Heart left ventricle (tissue), 13 donors: ENCODE measurements at regions not wholly inside any gene's neighbourhood (a gene's known extent, or its start where the extent isn't known, plus 50 kb on each side); places are given as distances from the start of the nearest gene placed in this dataset.

Experiments
- CTCF ChIP-seq, 12 donors: fragments of 200-600 bp; sonication (generic) in 4 of 12; IDR thresholded peaks; one replicate each; pipeline versions ENCODE4 v1.5.0 to v1.8.0; 2018 to 2022; ENCODE audit warnings: antibody characterized with exemption in 12 of 12, mild to moderate bottlenecking in 5 of 12
- POLR2A ChIP-seq, 2 donors: fragments of 450-650 bp; IDR thresholded peaks; one replicate each; pipeline ENCODE4 v1.6.1; 2017; ENCODE audit warnings: antibody characterized with exemption in 2 of 2, mild to moderate bottlenecking in 2 of 2, moderate library complexity in 2 of 2
- donor health status: ischemic (EF 13 %, LVEDD 7.1; RV severe dilation, severe dysfunction).
- donor health status: DM: no; HTN: yes; CAD: no.
- donor health status: DM: no; HTN: no; CAD: no.
- donor health status: ischemic (EF 25% LVEDD 6.9; RV normal size, moderate dysfunction).
- donor health status: ischemic (EF 25% LVEDD 5.7; RV mildly dilated, moderate dysfunction).
- donor health status: ischemic (EF 35%, LVEDD 5.7; RV mildly dilated, moderate dysfunction).
- donor health status: nonischemic (EF 11% LVEDD 7.7; RV severe dilation, severe dysfunction).
- donor health status: DM: yes; HTN: yes; CAD: no.
- donor health status: PGD.
- donor health status: ischemic (EF 29% LVEDD 5.4; RV normal size, mild dysfunction).
- donor health status: nonischemic (EF 23%, LVEDD 6.1; RV moderate dilation, normal function).

- TF ChIP-seq CTCF (IDR thresholded peaks at IDR 0.05) = no peak
- TF ChIP-seq POLR2A (IDR thresholded peaks at IDR 0.05) = no peak
These were observed 136.4 kb upstream of the PRMT8 start for GRCh38 chr12:3354586-3354985.
